Activated CD8-positive, alpha-beta T cell treated with anti-CD3 and anti-CD28 coated beads for 36 hours (primary cell): ENCODE measurements at regions not wholly inside any gene's neighbourhood (a gene's known extent, or its start where the extent isn't known, plus 50 kb on each side); places are given as distances from the start of the nearest gene placed in this dataset.
"Not testable (repeated sequence)": the region's sequence is repeated elsewhere in the genome, so short reads cannot be mapped to it uniquely, and the experiment has no call there.

Experiments used
- ATAC-seq: fragments of 200-7000 bp; cut with Tn5 transposase; one replicate; pipeline ENCODE4 v1.10.0; 2021; ENCODE audit warnings: mild to moderate bottlenecking, moderate library complexity
- CTCF ChIA-PET: fragments of 350-600 bp; sonication (Branson Sonifier 250); formaldehyde crosslinking; loops from one replicate; lab custom pipeline; 2021; ENCODE audit warnings: antibody characterized with exemption; lab: Charles Lee
- POLR2A ChIA-PET: fragments of 350-600 bp; sonication (Branson Sonifier 250); formaldehyde crosslinking; loops from one replicate; lab custom pipeline; 2021; ENCODE audit warnings: antibody characterized with exemption; lab: Charles Lee
- DNase-seq: peaks from one replicate; pipeline ENCODE4 v3.0.0-alpha.2; 2020
- H3K27ac Mint-ChIP-seq: one replicate; pipeline ENCODE4 v1.8.0; 2021; ENCODE audit warnings: mild to moderate bottlenecking, mixed read lengths
- H3K27me3 Mint-ChIP-seq: one replicate; pipeline ENCODE4 v1.8.0; 2021; ENCODE audit warnings: mixed read lengths
- H3K36me3 Mint-ChIP-seq: one replicate; pipeline ENCODE4 v1.8.0; 2021; ENCODE audit warnings: low read depth, mixed read lengths
- H3K4me1 Mint-ChIP-seq: one replicate; pipeline ENCODE4 v1.8.0; 2021; ENCODE audit warnings: low read depth, mixed read lengths
- H3K4me3 Mint-ChIP-seq: one replicate; pipeline ENCODE4 v1.8.0; 2021; ENCODE audit warnings: mild to moderate bottlenecking, moderate library complexity, mixed read lengths
- H3K9me3 Mint-ChIP-seq: one replicate; pipeline ENCODE4 v1.8.0; 2021; ENCODE audit warnings: mixed read lengths
- CTCF ChIP-seq: fragments of 200-600 bp; IDR thresholded peaks from one replicate; pipeline ENCODE4 v1.8.0; 2022; ENCODE audit warnings: antibody characterized with exemption, mild to moderate bottlenecking
- intact Hi-C: fragments of 100-400 bp; cut with micrococcal nuclease; formaldehyde crosslinking; loops from one replicate; pipeline ENCODE4 v1.10.0; 2022

GRCh38 chr2:176891105-176891504 is 321.5 kb upstream of the HNRNPA3 start:
- ChIA-PET CTCF (interaction anchor here (0.9 kb wide), 1 partner anchor 258 kb away, joined by 3 read pairs; no protein-coding TSS in a partner anchor), POLR2A (interaction anchor here (0.6 kb wide), 1 partner anchor 640 kb away, joined by 3 read pairs; no protein-coding TSS in a partner anchor)
- ATAC-seq: no peak
- Mint-ChIP-seq H3K36me3 (no peaks in the 10 kb centered on the region), H3K9me3 (no peaks in the 10 kb centered on the region), H3K4me3 (no peak overlapping the region), H3K27ac (no peak overlapping the region), H3K4me1 (no peaks in the 10 kb centered on the region), H3K27me3 (peaks cover 1% of the 10 kb centered on the region)
- no peak for DNase-seq
- no peak for TF ChIP-seq CTCF
- intact Hi-C loops: no loop called here

DNA sequence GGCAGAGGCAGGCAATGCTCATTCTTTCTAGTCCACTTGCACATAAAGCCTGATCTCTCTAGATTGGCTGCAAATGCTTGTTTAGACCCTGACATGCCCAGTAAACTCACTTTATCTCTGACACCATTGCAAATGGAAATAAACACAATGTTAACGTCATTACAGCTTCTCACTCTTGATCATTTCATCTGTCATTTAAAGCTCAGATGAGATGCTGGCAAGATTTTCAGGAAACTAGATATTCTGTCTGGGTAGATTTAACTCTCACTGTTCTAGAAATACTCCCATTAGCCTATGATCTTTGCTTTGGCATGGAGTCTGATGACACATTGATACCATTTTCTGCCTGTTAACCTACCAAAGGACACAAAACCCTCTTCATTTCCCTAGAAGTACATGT is 320.7 kb upstream of the HNRNPA3 start:
- ChIA-PET POLR2A (no interaction called here), CTCF (no interaction called here)
- no peak for ATAC-seq
- H3K27ac Mint-ChIP-seq: no peak overlapping the region
- intact Hi-C loops: no loop called here
- no peaks in the 10 kb centered on the region for H3K36me3 Mint-ChIP-seq
- no peak overlapping the region for H3K4me3 Mint-ChIP-seq
- no peaks in the 10 kb centered on the region for H3K4me1 Mint-ChIP-seq
- no peak for DNase-seq
- no peaks in the 10 kb centered on the region for H3K9me3 Mint-ChIP-seq
- TF ChIP-seq CTCF: no peak
- peaks cover 1% of the 10 kb centered on the region for H3K27me3 Mint-ChIP-seq

DNA sequence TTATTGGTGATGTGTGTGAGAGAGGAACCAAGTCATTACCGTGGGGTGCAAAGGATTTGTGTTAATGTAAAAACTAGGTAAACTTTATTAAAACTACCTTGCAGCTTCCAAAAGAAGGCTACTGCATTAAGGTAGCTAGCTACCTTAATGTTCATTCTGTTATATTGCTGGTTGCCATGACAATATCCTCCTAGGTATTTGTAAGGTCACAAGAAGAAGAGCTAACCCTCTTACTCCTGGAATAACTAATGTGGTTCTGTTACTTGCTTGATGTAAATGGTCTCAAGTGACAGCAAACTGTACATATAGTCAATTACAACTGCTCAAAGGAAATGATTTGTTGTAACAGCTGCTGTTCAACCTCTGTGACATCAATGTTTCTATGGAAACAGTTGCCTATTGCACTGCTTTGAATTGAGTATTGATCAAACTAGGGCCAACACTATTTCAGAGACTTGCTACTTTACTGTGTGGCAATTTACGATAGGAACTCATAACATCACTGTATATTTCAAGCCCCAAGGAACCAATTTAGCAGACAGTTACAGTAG is 319.8 kb upstream of the HNRNPA3 start:
- CTCF ChIA-PET: interaction anchor here (2.0 kb wide), 1 partner anchor 256 kb away, joined by 6 read pairs; no protein-coding TSS in a partner anchor
- Mint-ChIP-seq H3K9me3 (no peaks in the 10 kb centered on the region), H3K36me3 (no peaks in the 10 kb centered on the region), H3K4me1 (peaks cover 2% of the 10 kb centered on the region), H3K27ac (no peak overlapping the region), H3K27me3 (peaks cover 1% of the 10 kb centered on the region), H3K4me3 (no peak overlapping the region)
- DNase-seq: no peak
- no peak for ATAC-seq
- no peak for TF ChIP-seq CTCF
- POLR2A ChIA-PET: interaction anchor here (1.1 kb wide), 1 partner anchor 39 kb away, joined by 3 read pairs; no protein-coding TSS in a partner anchor
- intact Hi-C loops: no loop called here

- H3K27me3 Mint-ChIP-seq: peaks cover 1% of the 10 kb centered on the region
- no peak overlapping the region for H3K27ac Mint-ChIP-seq
- no peak for TF ChIP-seq CTCF
- H3K36me3 Mint-ChIP-seq: no peaks in the 10 kb centered on the region
- ATAC-seq (no peak), DNase-seq (no peak)
- no peaks in the 10 kb centered on the region for H3K9me3 Mint-ChIP-seq
- H3K4me1 Mint-ChIP-seq: peaks cover 2% of the 10 kb centered on the region
- no peak overlapping the region for H3K4me3 Mint-ChIP-seq
- POLR2A ChIA-PET: no interaction called here
- CTCF ChIA-PET: interaction anchor here (0.8 to 1.5 kb wide), 2 partner anchors 83 to 253 kb away, joined by 3 read pairs; no protein-coding TSS in a partner anchor
- intact Hi-C loops: no loop called here
Measured at GRCh38 chr2:176895158-176895557, 317.4 kb upstream of the HNRNPA3 start.

DNA sequence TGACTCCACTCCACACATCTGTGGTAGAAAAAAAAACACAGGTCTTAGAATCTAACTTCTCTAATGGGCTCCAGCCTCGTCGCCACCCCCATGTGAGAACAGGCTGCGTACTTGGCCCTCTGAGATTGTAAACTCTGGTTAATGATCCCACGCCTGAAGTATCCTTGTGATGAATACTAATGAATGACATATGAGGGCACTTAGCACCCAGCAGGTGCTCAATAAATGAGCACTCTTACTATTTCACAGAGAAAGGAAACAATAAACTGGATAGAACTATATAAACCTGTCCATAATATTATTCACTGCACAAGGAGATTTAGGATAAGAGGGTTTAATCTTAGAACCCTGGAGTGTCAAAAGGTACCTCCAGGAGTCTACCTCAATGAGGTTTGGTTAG is 310.1 kb upstream of the HNRNPA3 start:
- POLR2A ChIA-PET: no interaction called here
- H3K27ac Mint-ChIP-seq: no peak overlapping the region
- no peaks in the 10 kb centered on the region for H3K27me3 Mint-ChIP-seq
- DNase-seq (no peak), ATAC-seq (no peak)
- CTCF ChIA-PET: interaction anchor here (1.0 kb wide), 1 partner anchor 8 kb away, joined by 3 read pairs; no protein-coding TSS in a partner anchor
- H3K4me3 Mint-ChIP-seq: no peak overlapping the region
- intact Hi-C loops: no loop called here
- no peaks in the 10 kb centered on the region for H3K36me3 Mint-ChIP-seq
- no peaks in the 10 kb centered on the region for H3K9me3 Mint-ChIP-seq
- H3K4me1 Mint-ChIP-seq: no peaks in the 10 kb centered on the region
- TF ChIP-seq CTCF: no peak

- POLR2A ChIA-PET, H3K36me3 Mint-ChIP-seq, H3K4me3 Mint-ChIP-seq, H3K27me3 Mint-ChIP-seq, H3K4me1 Mint-ChIP-seq, H3K9me3 Mint-ChIP-seq, intact Hi-C loops, ATAC-seq, DNase-seq, H3K27ac Mint-ChIP-seq: not testable (repeated sequence)
- CTCF ChIA-PET: interaction anchor here (1.2 kb wide), 1 partner anchor 11 kb away, joined by 5 read pairs; no protein-coding TSS in a partner anchor
Measured at GRCh38 chr2:176904053-176904452, 308.5 kb upstream of the HNRNPA3 start.
